GM12875 (cell line): ENCODE measurements at regions not wholly inside any gene's neighbourhood (a gene's known extent, or its start where the extent isn't known, plus 50 kb on each side); places are given as distances from the start of the nearest gene placed in this dataset.

Source experiments
- H3K4me3 ChIP-seq: one replicate; pipeline ENCODE4 v1.5.1; 2011; ENCODE audit warnings: low read depth, low read length, control low read depth
- TF ChIP-seq, protein P1 (sequence below): IDR thresholded peaks from 2 replicates; pipeline ENCODE4 v1.5.1; 2011; ENCODE audit warnings: low read depth, mild to moderate bottlenecking, control low read depth, inconsistent platforms, low read length, moderate library complexity, borderline replicate concordance; ENCODE audit not compliant: insufficient read depth

DNA sequence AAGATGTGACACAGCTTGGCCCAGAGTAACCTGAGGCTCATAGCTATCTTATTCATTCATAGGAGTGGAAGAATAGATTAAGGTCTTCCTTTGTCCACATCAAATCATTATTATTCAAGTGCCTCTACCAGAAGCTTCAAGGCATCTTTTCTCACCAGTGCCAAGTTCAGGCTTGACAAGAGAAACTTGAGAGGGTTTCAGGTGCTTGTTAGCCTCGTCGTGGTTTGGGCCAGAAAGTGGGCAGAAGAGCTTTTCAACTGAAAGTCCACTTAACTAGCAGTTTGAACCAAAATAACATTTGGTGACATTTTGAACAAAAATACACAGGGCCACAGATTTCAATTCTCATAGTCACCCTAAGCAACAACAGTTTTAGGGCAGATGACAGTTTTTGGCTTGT, 1184.2 kb downstream of the FLRT2 start:
- H3K4me3 ChIP-seq: no peak overlapping the region
- TF ChIP-seq, protein P1, sequence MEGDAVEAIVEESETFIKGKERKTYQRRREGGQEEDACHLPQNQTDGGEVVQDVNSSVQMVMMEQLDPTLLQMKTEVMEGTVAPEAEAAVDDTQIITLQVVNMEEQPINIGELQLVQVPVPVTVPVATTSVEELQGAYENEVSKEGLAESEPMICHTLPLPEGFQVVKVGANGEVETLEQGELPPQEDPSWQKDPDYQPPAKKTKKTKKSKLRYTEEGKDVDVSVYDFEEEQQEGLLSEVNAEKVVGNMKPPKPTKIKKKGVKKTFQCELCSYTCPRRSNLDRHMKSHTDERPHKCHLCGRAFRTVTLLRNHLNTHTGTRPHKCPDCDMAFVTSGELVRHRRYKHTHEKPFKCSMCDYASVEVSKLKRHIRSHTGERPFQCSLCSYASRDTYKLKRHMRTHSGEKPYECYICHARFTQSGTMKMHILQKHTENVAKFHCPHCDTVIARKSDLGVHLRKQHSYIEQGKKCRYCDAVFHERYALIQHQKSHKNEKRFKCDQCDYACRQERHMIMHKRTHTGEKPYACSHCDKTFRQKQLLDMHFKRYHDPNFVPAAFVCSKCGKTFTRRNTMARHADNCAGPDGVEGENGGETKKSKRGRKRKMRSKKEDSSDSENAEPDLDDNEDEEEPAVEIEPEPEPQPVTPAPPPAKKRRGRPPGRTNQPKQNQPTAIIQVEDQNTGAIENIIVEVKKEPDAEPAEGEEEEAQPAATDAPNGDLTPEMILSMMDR: no peak

- H3K4me3 ChIP-seq: no peak overlapping the region
- TF ChIP-seq, protein P1: no peak
Observed at GRCh38 chr14:86712727-86713126, 1182.8 kb downstream of the FLRT2 start.

DNA sequence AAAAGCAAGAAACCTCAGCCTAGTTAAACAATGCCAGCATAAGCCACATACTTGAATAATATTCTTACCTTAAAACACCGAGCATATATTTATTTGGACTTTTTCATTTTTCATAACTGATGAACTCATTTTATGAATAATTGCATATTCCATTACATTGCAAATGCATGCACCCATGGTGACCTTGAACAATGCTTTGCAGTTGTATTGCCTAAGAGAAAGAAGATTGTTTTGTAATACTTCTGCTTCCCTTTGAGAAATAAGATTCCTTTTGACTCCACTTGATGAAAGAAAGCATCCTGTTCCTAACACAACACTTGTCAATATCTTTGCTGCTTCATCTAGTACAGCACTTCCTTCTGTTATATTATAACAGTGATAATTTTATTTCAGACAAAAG, 1182.2 kb downstream of the FLRT2 start:
- TF ChIP-seq, protein P1: no peak
- H3K4me3 ChIP-seq: no peak overlapping the region

DNA sequence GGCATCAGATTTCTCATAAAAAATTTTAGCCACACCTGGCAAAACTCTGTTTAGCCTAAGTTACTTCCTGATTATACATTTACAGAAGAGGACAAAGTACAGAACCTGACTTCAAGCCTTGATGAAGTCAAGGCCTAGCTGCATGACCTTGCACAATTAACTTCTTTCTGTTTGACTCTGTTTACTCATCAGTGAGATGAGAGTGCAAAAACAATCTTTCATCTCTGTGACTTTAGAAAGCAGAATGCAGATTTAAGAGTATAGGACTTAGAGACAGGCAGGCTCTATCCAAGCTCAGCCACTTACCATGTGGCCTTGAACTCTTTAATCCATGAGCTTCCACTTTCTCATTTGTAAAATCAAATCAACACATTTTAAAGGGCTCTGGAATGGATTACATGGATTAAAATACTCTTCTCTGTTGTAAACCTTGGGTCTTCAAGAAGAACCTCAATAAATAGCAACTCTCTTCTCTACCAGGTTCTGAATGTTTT, 1178.9 kb downstream of the FLRT2 start:
- no peak overlapping the region for H3K4me3 ChIP-seq
- TF ChIP-seq, protein P1: no peak

DNA sequence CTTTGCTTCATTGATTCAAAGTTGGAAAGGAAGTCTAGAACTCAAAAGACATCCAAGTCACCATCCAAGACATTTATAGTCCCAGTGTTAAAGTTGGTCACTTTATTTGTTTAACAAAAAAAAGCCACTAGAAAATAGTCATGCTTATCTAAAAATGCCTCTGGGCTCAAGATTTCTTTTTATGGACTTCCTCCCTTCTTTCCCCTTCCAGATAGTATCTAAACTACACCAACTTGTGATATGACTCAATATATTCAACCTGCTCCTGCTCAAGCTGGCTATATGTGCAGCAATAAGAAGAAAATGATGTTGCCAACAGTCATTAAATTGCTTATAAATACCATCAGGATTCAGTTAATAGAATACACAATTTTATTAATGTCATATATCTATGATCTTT, 1177.1 kb downstream of the FLRT2 start:
- TF ChIP-seq, protein P1: no peak

DNA sequence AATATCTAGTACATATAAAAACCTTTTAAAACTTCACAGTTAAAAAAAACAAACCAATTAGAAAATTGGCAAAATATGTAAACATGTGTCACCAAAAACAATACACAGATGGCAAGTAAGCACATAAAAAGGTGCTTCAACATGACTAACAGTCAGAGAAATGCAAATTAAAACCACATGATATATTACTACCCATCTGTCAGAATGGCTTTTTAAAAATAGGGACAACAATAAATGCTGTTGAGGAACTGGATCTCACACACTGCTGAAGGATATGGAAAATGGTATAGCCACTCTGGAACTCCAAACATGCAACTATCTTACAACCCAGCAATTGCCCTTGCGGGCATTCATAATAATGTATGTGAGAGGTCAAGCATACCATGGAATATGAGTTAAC, 1153.6 kb downstream of the FLRT2 start:
- TF ChIP-seq, protein P1: no peak
- no peak overlapping the region for H3K4me3 ChIP-seq

More for the DNA sequence above, 1177.1 kb downstream of the FLRT2 start:
- no peak overlapping the region for H3K4me3 ChIP-seq

GRCh38 chr14:86675059-86675458, 1145.1 kb downstream of the FLRT2 start:
- TF ChIP-seq, protein P1: no peak
- H3K4me3 ChIP-seq: no peak overlapping the region
